ENCODE measurements at regions not wholly inside any gene's neighbourhood (a gene's known extent, or its start where the extent isn't known, plus 50 kb on each side); places are given as distances from the start of the nearest gene placed in this dataset.

DNA sequence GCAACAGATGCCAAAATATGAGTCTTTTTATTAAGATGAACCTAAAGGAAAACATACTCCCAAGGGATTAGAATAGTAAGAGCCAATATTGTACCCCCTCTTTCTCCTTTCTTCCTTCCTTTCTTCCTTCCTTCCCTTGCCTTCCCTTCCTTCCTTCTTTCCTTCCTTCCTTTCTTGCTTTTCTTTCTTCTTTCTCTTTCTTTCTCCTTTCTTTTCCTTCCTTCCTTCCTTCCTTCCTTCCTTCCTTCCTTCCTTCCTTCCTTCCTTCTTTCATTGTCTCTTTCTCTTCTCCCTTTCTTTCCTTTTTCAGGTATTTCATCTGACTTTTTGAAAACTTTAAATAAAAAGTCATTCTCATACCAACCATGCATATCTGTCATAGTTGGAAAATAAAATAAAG is 892.5 kb downstream of the LRFN5 start (continued):
- TF ChIP-seq, protein P1, sequence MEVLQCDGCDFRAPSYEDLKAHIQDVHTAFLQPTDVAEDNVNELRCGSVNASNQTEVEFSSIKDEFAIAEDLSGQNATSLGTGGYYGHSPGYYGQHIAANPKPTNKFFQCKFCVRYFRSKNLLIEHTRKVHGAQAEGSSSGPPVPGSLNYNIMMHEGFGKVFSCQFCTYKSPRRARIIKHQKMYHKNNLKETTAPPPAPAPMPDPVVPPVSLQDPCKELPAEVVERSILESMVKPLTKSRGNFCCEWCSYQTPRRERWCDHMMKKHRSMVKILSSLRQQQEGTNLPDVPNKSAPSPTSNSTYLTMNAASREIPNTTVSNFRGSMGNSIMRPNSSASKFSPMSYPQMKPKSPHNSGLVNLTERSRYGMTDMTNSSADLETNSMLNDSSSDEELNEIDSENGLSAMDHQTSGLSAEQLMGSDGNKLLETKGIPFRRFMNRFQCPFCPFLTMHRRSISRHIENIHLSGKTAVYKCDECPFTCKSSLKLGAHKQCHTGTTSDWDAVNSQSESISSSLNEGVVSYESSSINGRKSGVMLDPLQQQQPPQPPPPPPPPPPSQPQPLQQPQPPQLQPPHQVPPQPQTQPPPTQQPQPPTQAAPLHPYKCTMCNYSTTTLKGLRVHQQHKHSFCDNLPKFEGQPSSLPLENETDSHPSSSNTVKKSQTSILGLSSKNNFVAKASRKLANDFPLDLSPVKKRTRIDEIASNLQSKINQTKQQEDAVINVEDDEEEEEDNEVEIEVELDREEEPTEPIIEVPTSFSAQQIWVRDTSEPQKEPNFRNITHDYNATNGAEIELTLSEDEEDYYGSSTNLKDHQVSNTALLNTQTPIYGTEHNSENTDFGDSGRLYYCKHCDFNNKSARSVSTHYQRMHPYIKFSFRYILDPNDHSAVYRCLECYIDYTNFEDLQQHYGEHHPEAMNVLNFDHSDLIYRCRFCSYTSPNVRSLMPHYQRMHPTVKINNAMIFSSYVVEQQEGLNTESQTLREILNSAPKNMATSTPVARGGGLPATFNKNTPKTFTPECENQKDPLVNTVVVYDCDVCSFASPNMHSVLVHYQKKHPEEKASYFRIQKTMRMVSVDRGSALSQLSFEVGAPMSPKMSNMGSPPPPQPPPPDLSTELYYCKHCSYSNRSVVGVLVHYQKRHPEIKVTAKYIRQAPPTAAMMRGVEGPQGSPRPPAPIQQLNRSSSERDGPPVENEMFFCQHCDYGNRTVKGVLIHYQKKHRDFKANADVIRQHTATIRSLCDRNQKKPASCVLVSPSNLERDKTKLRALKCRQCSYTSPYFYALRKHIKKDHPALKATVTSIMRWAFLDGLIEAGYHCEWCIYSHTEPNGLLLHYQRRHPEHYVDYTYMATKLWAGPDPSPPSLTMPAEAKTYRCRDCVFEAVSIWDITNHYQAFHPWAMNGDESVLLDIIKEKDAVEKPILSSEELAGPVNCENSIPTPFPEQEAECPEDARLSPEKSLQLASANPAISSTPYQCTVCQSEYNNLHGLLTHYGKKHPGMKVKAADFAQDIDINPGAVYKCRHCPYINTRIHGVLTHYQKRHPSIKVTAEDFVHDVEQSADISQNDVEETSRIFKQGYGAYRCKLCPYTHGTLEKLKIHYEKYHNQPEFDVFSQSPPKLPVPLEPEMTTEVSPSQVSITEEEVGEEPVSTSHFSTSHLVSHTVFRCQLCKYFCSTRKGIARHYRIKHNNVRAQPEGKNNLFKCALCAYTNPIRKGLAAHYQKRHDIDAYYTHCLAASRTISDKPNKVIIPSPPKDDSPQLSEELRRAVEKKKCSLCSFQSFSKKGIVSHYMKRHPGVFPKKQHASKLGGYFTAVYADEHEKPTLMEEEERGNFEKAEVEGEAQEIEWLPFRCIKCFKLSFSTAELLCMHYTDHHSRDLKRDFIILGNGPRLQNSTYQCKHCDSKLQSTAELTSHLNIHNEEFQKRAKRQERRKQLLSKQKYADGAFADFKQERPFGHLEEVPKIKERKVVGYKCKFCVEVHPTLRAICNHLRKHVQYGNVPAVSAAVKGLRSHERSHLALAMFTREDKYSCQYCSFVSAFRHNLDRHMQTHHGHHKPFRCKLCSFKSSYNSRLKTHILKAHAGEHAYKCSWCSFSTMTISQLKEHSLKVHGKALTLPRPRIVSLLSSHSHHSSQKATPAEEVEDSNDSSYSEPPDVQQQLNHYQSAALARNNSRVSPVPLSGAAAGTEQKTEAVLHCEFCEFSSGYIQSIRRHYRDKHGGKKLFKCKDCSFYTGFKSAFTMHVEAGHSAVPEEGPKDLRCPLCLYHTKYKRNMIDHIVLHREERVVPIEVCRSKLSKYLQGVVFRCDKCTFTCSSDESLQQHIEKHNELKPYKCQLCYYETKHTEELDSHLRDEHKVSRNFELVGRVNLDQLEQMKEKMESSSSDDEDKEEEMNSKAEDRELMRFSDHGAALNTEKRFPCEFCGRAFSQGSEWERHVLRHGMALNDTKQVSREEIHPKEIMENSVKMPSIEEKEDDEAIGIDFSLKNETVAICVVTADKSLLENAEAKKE (CRISPR knock-in tag; IDR thresholded peaks at IDR 0.05): no peak
- TF ChIP-seq EZH2 (IDR thresholded peaks at IDR 0.05; ENCODE audit: low read depth, unreplicated experiment): no peak

DNA sequence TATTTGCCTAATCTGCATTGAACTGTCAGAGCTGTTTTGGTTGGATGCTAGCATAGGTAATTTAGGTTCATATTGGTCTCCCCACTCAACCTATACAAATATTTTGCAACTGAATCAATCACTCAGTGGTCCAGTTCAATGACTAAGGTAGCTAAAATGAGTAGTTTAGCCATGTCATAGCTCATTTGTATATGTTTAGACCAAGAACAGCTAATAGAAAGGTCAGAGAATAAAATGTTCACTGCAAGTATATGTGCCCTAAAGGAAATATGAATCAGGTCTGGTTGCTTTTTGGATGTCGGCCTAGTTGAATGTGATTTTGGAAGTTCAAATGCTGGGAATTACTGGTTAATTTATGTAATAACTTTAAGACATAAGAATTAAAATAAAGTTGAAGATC is 883.9 kb downstream of the LRFN5 start:
- no peaks in the 10 kb centered on the region for H3K27me3 Mint-ChIP-seq (ENCODE audit: insufficient read depth, low read depth, poor library complexity)

More for the DNA sequence above, 883.9 kb downstream of the LRFN5 start:
- H3K4me2 ChIP-seq: no peak overlapping the region
- H3K36me3 Mint-ChIP-seq (ENCODE audit: low read depth): no peaks in the 10 kb centered on the region
- DNase-seq (ENCODE audit: low spot score) (no peak), ATAC-seq (no peak)
- peaks cover 8% of the 10 kb centered on the region; the same call in 1 of the 2 replicates for H3K4me1 ChIP-seq (ENCODE audit: insufficient read depth)
- H3K4me1 Mint-ChIP-seq: peaks cover 11% of the 10 kb centered on the region
- no peak overlapping the region for H3K27ac ChIP-seq (ENCODE audit: low read depth)
- no peak overlapping the region for H2AFZ ChIP-seq
- no peak overlapping the region for H3K27ac Mint-ChIP-seq
- no peaks in the 10 kb centered on the region for H4K20me1 ChIP-seq (replicated peaks; ENCODE audit: insufficient read depth)
- no peaks in the 10 kb centered on the region for H3K36me3 ChIP-seq (ENCODE audit: insufficient read depth)
- H3K27me3 ChIP-seq (ENCODE audit: insufficient read depth): no peaks in the 10 kb centered on the region
- TF ChIP-seq STAT1 (IDR thresholded peaks at IDR 0.05; ENCODE audit: unreplicated experiment) (no peak), ZNF331 (CRISPR knock-in tag; IDR thresholded peaks at IDR 0.05; ENCODE audit: low read depth) (no peak), EZH2 (IDR thresholded peaks at IDR 0.05; ENCODE audit: low read depth, unreplicated experiment) (no peak), JUNB (IDR thresholded peaks at IDR 0.05; ENCODE audit: unreplicated experiment) (no peak), EZH2phosphoT487 (IDR thresholded peaks at IDR 0.05; ENCODE audit: unreplicated experiment) (no peak), ZNF114 (CRISPR knock-in tag; IDR thresholded peaks at IDR 0.05) (no peak), POLR2AphosphoS5 (IDR thresholded peaks at IDR 0.05; ENCODE audit: low read depth) (no peak), NANOG (IDR thresholded peaks at IDR 0.05; ENCODE audit: borderline replicate concordance) (no peak)
- TF ChIP-seq, protein P2, sequence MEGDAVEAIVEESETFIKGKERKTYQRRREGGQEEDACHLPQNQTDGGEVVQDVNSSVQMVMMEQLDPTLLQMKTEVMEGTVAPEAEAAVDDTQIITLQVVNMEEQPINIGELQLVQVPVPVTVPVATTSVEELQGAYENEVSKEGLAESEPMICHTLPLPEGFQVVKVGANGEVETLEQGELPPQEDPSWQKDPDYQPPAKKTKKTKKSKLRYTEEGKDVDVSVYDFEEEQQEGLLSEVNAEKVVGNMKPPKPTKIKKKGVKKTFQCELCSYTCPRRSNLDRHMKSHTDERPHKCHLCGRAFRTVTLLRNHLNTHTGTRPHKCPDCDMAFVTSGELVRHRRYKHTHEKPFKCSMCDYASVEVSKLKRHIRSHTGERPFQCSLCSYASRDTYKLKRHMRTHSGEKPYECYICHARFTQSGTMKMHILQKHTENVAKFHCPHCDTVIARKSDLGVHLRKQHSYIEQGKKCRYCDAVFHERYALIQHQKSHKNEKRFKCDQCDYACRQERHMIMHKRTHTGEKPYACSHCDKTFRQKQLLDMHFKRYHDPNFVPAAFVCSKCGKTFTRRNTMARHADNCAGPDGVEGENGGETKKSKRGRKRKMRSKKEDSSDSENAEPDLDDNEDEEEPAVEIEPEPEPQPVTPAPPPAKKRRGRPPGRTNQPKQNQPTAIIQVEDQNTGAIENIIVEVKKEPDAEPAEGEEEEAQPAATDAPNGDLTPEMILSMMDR (conservative IDR thresholded peaks at IDR 0.05; ENCODE audit: low read depth in 2 of 2): no peak
- no peaks in the 10 kb centered on the region for H3K9me3 Mint-ChIP-seq
- H3K79me2 ChIP-seq (replicated peaks; ENCODE audit: insufficient read depth): no peaks in the 10 kb centered on the region
- no peak overlapping the region for H3K4me3 Mint-ChIP-seq
- H3K9me2 ChIP-seq (ENCODE audit: insufficient read depth): no peaks in the 10 kb centered on the region
- no peak overlapping the region for H3K4me3 ChIP-seq
- no peaks in the 10 kb centered on the region for H3F3A ChIP-seq (replicated peaks; ENCODE audit: low read depth)

All from GM23338 (cell line).